IMR-90 (cell line): ENCODE measurements at regions not wholly inside any gene's neighbourhood (a gene's known extent, or its start where the extent isn't known, plus 50 kb on each side); places are given as distances from the start of the nearest gene placed in this dataset.

Experiments
- MXI1 ChIP-seq: IDR thresholded peaks from 2 replicates; pipeline ENCODE4 v1.6.1; 2012; ENCODE audit warnings: low read depth, mild to moderate bottlenecking, low read length, moderate library complexity, borderline replicate concordance
- USF2 ChIP-seq: fragments of 150-350 bp; IDR thresholded peaks from 2 replicates; pipeline ENCODE4 v1.6.1; 2017; ENCODE audit warnings: mild to moderate bottlenecking, antibody characterized with exemption, low read length, low read depth

- TF ChIP-seq USF2 (no peak), MXI1 (no peak)
Observed at GRCh38 chr1:229075217-229075616, 195.7 kb upstream of the RAB4A start.
